GM19099 (cell line): ENCODE measurements at regions not wholly inside any gene's neighbourhood (a gene's known extent, or its start where the extent isn't known, plus 50 kb on each side); places are given as distances from the start of the nearest gene placed in this dataset.

ENCODE experiments used
- POLR2A ChIP-seq: IDR thresholded peaks from 3 replicates; pipeline ENCODE4 v1.6.1; 2011; ENCODE audit warnings: low read depth; ENCODE audit not compliant: insufficient read length; ENCODE audit errors: extremely low read depth

DNA sequence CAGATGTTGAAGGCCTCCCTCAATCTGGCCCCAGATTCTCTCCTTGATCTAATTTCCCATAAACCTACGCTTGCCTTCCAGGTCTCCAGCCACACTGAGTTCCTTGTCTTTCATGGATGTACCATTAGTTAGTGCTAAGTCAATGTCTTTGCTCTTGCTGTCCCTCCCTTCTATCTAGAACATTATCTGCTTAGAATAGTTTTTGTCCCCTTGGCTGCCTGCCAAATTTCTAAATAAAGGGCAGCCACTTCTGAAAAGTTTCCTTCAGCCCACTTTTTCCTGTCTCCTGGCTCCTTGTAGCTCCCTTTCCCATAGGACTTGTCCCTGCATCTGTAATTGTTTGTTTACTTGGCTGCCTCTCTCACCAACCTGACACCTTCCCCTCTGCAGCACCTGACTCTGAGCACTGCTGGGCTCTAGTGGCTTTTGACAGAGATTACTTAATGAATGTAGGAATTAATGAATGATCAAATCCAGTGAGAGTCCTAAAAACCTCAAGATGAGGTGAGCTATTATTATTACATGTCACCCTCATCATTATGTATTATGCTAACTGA lies 58.3 kb downstream of the CXCL12 start:
- TF ChIP-seq POLR2A, result no peak

GRCh38 chr10:44325596-44326307 lies 59.1 kb downstream of the CXCL12 start:
- TF ChIP-seq POLR2A, result no peak

GRCh38 chr10:44325157-44325556 lies 59.7 kb downstream of the CXCL12 start:
- TF ChIP-seq POLR2A, result no peak

GRCh38 chr10:44323838-44324237 lies 61.1 kb downstream of the CXCL12 start:
- TF ChIP-seq POLR2A, result no peak

DNA sequence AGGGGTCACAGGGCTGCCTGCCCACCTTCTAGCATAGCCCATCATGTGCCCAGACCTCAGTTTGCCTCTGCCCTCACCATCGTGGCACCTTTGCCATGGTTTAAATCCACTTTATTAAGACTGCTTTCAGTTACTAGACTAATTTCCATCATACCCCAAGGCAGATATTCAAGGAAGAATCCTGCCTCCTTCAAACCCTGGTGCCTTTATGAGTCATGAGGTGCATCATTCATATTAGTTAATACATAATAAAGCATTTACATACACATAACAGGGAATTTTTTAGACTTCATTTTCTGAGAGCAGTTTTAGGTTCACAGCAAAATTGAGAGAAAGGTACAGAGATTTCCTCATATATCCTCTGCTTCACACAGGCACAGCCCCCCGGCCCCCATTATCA lies 62.8 kb downstream of the CXCL12 start:
- TF ChIP-seq POLR2A, result no peak

DNA sequence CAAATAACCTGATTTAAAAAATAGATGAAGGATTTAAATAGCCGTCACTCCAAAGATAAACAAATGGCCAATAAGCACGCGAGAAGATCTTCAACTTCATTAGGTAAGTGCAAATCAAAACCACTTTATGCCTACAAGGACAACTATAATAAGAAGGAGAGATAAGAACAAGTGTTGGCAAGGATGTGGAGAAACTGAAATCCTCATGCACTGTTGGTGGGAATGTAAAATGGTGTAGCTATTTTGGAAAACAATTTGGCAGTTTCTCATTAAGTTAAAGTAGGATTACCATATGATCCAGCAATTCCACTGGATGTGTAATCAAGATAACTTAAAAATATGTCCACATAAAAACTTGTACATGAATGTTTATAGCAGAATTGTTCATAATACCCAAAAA lies 64.1 kb downstream of the CXCL12 start:
- no peak for TF ChIP-seq POLR2A

- no peak for TF ChIP-seq POLR2A
Observed at GRCh38 chr10:44317856-44318255, 67.0 kb downstream of the CXCL12 start.

DNA sequence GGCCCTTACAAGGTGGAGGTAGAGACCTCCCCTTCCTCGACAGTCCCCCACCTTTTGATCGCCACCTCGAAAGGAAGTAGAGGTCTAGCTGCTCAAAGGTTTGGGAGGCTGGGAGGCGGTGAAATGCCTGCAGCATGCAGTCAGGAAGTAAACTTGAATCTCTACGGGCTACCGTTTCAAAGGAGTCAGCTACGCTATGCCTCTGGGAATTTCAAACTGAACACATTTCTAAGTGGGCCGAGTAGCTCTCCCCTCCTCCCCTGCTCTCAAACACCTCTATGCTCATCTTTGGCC lies 68.0 kb downstream of the CXCL12 start:
- TF ChIP-seq POLR2A, result no peak

GRCh38 chr10:44316187-44316921 lies 68.5 kb downstream of the CXCL12 start:
- no peak for TF ChIP-seq POLR2A

DNA sequence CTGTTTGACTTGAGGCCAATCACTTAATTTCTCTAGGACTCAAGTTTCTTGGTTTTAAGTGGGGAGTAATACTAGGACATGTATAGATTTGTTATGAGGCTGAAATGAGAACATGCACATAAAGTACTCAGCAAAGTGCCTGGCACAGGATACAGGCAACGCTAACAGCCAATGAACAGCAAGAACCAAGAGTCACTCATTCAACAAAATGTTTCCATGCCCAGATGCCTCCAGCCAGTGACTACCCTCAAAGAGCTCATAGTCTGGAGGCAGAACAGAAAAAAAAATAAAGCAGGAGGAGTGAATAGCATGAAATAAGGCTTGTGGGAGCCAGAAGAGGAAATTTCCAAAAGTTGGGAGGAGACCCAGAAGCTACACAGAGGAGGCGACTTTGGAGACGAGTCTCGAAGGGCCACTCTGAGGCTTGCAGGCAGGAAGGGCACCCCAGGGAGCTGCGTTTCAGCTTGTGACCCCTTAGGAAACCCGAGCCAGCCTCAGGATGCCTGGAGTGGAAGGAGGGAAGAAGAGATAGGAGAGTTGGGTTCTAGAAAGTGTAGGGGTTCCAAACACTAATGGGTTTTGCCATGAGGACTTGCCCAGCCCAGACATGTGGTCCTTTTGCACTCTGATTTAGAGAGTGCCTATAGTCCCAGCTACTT lies 70.0 kb downstream of the CXCL12 start:
- no peak for TF ChIP-seq POLR2A

GRCh38 chr10:44313761-44314165 lies 71.1 kb downstream of the CXCL12 start:
- no peak for TF ChIP-seq POLR2A

DNA sequence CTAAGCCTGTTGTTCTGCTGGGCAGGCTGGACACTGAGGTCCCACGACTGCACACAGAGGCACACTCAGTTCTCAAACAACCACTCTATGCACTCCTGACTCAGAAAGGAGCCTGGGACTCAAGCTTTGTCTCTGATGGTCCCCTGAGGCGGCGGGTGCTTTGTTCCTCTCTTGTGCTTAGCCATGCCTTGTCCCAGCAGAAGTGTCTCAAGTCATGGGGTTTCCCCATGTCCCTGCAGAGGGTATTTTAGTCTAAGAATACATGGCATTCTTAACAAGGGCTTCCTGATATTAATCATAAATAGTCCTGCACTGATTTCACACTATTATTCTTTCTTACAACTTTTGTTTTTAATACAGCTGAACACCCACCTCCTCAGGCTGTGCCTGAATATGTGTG lies 72.5 kb downstream of the CXCL12 start:
- no peak for TF ChIP-seq POLR2A

- TF ChIP-seq POLR2A, result no peak
Observed at GRCh38 chr10:44311563-44312051, 73.3 kb downstream of the CXCL12 start.

GRCh38 chr10:44310762-44311562 lies 73.9 kb downstream of the CXCL12 start:
- no peak for TF ChIP-seq POLR2A

- no peak for TF ChIP-seq POLR2A
Observed at GRCh38 chr10:44309939-44310761, 74.7 kb downstream of the CXCL12 start.

- TF ChIP-seq POLR2A, result no peak
Observed at GRCh38 chr10:44309361-44309760, 75.5 kb downstream of the CXCL12 start.
